CD4-positive, alpha-beta T cell treated with Interferon gamma for 1 hour (primary cell): ENCODE measurements at regions not wholly inside any gene's neighbourhood (a gene's known extent, or its start where the extent isn't known, plus 50 kb on each side); places are given as distances from the start of the nearest gene placed in this dataset.
"Not testable (repeated sequence)": the region's sequence is repeated elsewhere in the genome, so short reads cannot be mapped to it uniquely, and the experiment has no call there.

Source experiments
- DNase-seq: peaks from one replicate; pipeline ENCODE4 v3.0.0-alpha.2; 2020

DNA sequence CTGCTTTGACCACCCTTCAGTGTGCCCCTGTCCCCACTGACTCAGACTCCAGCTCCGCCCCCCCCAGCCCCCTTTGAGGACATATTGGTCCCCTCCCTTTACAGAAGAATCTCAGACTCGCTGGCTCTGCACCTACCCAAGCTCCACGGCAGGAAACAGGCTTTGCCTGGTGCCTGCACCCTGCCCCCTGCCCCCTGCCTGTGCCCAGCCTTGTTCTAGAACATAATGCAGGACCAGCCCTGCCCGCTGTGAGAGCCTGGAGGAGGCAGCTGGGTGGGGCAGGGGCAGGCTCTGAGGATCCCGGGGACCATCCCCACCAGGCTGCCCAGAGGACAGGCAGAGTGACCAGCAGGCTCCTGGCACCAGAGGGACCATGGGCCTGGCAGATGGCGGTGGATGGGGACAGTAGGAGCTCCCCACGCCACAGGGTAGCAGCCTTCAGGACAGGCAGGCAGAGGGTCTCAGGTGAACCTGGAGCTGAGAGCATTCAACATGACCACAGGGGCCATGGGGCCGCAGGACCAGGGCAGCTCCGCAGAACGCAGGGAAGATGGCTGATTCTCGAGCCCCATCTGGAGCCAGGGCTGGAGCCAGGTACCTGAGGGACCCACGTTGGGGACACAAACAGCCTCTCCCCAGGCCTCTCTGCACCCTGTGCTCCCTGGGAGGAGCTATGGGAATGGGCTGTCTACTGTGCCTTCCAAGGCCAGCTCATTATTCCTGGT, 165.0 kb upstream of the FOXD4L5 start:
- not testable (repeated sequence) for DNase-seq

DNA sequence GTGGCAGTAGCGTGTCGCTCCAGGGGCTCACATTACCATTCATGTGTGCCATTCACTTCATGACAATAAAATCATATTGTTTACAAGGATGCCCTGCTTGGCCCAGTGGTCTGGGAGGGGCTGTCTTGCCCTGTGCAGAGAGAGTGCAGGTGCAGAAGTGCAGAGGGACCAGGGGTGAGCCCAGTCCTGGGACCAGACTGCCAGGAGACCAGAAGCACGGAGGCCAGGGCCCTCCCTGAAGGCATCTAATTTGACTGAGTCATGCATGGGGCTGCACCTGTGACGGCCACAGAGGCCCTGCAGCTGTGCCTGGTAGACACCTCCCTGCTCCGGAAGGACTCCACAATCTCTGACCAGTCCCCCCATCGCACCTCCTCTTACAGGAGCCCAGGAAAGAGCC, 164.4 kb upstream of the FOXD4L5 start:
- no peak for DNase-seq

DNA sequence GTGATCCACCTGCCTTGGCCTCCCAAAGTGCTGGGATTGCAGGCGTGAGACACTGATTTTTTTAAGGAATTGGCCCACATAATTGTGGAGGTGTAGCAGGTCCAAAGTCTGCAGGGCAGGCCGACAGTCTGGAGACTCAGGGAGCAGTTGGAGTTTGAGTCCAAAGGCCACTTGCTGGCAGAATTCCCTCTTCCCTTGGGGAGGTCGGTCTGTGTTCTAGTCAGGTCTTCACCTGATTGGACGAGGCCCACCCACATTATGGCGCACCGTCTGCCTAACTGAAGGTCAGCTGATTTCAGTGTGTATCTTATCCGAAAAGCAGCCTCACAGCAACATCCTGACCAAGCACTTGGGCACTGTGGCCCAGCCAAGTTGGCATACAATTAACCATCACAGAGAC, 162.1 kb upstream of the FOXD4L5 start:
- not testable (repeated sequence) for DNase-seq

DNA sequence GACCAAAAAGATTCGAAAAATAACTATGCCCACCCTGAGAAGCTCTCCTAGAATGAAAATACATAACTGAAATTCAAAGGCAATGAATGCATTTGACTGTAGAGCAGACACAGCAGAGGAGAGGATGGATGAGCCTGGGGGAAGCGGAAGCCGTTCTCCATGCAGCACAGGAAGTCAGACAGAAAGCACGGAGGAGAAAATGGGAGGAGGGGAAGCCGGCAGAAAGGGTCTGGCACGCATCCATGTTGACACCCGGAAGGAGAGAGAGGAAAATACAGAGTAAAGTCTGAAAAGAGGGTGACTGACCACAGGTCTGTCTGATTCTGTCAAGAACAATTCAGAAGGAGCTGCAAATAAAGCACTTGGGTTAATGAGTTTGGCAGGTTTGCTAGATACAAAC, 161.0 kb upstream of the FOXD4L5 start:
- DNase-seq = not testable (repeated sequence)

DNA sequence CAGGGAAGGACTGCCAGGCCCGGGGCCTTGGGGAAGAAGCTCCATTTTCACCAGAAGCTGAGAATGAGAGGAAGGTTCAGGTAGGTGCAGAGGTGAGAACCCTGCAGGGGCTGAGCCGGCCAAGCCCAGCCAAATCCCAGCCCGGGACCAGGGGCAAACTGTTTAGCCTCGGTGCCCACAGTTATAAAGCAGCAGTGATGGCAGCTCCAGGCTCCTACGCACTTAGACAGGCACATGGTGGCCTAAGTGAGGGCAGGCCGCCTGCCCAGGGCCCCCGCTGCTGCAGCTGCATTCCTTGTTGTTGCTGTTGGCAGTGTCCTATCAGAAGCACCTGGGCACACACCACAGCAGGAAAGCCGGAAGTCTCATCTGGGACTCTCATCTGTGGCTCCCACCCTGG, 159.9 kb upstream of the FOXD4L5 start:
- no peak for DNase-seq

DNA sequence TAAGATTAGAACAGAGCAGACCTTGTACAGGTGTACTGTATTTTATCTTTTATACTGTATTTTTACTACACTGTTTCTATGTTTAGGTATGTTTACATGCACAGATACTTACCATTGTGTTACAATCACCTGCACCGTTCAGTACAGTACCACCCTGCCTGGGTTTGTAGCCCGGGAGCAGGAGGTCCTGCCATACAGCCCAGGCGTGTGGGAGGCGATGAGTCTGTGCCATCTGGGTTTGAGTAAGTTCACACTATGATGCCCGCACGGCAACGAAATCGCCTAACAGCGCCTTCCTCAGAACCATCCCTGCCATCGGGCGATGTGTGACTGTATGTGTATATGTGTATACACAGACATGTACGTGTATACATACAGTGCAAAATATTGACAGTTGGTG, 157.1 kb upstream of the FOXD4L5 start:
- DNase-seq = not testable (repeated sequence)

DNA sequence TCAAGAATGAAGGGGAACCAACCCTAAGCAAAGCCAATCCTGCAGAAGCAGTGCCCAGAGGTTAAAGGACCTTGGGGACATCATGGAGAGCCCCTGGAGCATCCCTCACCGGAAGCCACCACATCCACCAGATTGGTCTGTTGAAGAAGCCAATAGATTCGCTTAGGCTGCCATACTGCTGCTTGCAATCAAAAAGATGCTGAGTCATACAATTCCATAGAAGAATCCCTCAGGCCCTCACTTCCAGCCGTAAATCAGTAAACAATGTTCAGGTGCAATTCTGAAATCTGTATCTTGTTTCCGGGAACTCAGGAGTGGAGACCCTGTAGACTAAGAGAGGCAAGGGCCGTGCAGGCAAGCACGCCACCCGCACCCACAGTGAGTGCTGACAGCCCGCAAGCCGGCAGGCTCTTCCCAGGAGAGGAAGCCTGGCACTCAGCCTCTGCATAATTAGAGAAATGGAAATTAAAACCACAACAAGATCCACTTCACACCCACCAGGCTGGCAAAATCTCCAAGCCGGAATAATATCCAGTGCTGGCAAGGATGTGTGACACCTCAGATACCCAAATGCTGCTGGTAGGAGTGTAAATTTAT, 156.4 kb upstream of the FOXD4L5 start:
- DNase-seq = not testable (repeated sequence)

DNA sequence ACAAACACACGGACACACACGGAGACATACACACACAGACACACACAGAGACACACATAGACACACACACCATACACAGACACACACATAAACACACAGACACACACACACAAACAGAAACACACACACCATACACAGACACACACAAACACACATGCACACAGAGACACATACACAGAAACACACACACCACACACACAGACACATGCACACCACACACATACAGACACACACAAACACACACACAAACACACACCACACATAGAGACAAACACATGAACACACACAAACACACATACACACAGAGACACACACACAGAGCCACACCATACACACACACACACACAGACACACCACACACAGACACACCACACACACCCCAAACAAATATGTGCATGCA, 152.7 kb upstream of the FOXD4L5 start:
- no peak for DNase-seq

DNA sequence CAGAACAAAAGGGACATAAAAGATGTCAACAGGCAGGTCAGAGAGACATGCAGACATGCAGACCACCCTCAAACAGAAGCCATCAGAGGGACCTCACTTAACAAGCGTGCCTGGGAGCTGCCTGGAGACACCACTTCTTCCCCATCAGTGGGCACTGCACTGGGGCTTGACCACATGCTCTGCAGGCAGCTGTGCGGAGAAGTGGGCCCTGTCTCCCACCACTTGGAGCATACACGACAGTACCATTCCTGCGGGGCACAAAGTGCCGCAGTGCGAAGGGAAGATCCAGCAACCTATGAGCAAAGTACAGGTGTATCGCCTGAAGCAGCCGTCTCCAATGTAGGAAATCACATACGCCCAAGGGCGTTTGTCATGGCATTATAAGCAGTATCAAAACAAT, 150.5 kb upstream of the FOXD4L5 start:
- DNase-seq = no peak

DNA sequence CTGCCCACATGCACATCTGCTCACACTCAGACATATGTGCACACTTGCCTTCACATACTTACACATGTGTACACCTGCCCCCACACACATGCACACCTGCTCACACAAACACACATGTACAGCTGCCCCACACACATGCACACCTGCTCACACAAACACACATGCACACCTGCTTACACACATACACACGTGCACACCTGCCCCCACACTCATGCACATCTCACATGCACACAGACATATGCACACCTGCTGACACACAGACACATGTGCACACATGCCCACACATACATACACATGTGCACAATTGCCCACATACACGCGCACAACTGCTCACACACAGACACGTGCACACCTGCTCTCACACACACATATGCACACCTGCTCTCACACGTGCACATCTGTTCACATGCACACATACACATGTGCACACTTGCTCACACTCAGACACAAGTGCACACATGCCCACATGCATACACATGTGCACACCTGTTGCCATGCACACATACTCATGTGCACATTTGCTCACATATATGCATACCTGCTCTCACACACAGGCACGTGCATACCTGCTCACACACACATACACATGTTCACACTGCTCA, 147.8 kb upstream of the FOXD4L5 start:
- DNase-seq = no peak

DNA sequence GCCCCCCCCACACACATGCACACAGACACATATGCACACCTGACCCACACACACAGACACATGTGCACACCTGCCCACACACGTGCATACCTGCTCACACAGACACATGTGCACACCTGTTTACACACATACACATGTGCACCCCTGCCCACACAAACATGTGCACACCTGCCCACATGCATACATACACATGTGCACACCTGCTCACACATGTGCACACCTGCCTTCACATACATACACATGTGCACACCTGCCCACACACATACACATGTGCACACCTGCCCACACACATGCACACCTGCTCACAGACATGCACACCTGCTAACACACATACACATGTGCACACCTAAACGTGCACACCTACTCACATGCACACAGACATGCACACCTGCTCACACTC, 147.0 kb upstream of the FOXD4L5 start:
- DNase-seq = no peak

DNA sequence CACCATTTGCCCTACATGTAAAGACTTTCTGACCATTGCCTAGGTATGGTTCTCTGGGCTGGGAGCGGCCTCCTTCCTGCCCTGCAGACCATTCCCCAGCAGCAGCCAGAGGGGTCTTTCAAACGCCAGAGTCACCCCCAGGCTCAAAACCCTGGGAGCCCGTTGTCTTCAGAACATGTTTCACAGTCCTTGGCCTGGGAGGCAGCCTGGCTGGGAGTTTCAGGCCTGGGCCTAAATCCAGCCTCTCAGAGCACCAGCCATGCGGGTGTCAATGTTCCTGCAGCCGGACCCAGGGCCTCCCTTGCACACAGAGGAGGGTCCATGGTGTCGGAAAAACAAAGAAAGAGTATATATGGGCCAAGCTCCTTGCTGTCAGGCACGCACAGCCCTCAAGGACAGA, 145.2 kb upstream of the FOXD4L5 start:
- DNase-seq = no peak

DNA sequence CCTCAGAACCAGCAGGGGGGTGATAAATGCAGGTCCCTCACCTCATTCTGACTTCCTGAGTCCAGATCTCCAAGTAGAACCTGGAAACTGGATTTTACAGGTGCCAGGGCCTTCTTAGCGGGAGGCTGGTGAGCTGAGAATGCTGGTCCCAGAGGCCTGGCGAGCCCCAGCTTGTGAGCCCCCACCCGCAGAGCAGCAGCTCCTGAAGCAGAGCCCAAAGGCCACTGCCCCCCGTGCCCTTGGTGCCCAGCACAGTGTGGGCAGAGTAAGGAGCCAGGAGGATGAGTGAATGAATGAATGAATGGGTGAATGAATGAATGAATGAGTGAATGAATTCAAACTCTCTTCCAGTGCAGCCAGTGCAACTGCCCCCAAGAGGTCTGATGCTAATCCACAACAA, 142.4 kb upstream of the FOXD4L5 start:
- DNase-seq = not testable (repeated sequence)

DNA sequence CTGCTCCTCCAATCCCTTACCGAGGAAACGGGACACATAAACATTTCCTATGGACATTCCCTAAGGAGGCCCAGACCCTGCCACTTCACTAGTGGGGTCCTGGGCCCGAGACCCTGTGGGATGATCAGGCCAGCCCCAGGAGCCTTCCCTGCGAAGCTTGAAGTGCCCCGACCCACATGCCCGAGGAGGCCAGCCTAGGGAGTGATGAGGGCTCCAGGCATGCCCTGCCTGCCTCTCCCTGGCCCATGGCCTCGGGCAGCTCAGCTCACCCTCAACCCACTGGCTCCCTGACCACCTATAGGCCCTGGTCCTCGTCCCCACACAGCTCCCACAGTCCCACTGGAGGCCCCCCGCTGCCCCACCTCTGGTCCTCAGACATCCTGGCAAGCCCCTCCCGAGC, 141.8 kb upstream of the FOXD4L5 start:
- DNase-seq = not testable (repeated sequence)

DNA sequence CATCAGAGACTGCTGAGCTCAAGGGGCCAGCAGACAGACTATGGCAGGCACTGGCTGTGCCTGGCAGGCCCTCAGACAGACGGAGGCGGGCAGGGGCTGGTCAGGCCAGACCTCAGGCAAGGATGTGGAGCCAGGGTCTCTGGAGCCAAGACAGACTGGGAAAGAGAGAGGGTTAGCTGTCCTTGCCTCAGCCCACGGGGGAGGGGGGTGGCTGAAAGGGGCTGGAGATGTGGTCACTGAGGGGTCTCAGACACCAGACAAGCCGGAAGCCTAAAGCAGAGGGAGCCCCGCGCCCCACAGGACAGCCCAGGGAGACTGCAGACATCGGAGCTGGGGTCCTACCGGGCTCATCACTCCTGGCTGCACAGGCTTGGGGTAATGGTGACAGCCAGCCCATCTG, 141.2 kb upstream of the FOXD4L5 start:
- no peak for DNase-seq

DNA sequence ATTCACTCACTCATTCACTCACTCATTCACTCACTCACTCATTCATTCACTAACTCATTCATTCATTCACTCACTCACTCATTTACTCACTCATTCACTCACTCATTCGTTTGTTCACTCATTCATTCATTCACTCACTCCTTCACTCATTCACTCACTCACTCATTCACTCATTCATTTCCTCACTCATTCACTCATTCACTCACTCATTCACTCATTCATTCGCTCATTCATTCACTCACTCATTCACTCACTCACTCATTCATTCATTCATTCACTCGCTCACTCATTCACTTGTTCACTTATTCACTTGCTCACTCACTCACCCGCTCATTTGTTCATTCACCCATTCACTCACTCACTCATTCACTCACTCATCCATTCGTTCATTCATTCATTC, 140.2 kb upstream of the FOXD4L5 start:
- not testable (repeated sequence) for DNase-seq

DNA sequence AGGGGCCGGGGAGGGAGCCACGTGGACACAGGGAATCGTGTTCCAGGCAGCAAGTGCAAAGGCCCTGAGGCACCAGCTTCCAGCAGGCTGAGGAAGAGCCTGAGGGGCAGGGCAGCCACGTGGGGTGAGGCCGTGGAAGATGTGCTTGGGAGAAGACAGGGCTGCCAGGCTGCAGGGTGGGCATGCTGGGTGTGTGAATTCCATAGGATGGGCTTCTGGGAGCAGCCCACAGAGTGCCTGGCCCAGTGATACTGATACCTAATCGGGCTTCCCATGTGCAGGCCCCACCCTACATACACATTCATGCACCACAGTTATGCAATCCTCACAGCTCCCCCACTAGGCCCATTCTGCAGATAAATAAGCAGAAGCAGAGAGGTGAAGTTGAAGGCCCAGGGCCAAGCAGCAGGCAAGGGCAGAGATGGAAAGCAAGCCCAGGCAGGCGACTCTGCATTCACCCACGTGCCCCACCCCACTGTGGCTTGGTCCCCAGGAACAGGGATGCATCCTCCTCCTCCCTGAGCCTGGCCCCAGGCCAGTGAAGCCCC, 139.5 kb upstream of the FOXD4L5 start:
- not testable (repeated sequence) for DNase-seq

DNA sequence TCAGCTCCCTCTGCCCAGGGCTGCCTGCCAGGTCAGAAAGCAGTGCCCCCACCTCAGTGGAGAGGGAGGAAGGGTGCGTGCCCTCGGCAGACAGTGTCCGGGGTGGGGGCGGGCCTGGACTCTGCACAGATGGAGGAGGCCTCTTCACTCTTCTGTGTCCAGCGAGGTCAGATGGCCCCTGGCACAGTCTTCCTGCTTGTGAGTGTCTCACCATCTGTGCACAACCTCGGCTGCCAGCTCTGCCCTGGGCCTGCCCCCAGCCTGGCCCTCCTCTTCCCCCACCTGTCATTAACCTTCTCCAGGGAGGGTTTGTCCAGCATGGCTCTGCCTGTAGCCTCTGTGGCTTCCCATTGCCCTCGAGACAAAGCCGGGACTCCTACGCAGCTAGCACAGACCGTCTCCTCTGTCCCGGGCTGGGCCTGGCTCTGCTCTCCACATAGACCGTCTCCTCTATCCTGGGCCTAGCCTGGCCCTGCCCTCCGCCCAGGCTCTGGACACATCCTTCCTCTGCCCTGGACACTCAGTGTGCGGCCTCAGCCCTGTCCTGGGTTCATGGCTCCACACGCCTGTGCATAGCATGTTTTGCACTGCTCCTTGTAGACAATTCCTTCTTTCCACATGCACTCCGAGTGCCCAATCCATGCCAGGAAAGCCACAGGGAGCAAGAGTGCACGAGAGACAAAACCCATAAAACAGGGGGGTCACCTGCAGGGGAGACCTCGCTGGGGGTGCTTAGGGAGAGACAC, 138.9 kb upstream of the FOXD4L5 start:
- not testable (repeated sequence) for DNase-seq

DNA sequence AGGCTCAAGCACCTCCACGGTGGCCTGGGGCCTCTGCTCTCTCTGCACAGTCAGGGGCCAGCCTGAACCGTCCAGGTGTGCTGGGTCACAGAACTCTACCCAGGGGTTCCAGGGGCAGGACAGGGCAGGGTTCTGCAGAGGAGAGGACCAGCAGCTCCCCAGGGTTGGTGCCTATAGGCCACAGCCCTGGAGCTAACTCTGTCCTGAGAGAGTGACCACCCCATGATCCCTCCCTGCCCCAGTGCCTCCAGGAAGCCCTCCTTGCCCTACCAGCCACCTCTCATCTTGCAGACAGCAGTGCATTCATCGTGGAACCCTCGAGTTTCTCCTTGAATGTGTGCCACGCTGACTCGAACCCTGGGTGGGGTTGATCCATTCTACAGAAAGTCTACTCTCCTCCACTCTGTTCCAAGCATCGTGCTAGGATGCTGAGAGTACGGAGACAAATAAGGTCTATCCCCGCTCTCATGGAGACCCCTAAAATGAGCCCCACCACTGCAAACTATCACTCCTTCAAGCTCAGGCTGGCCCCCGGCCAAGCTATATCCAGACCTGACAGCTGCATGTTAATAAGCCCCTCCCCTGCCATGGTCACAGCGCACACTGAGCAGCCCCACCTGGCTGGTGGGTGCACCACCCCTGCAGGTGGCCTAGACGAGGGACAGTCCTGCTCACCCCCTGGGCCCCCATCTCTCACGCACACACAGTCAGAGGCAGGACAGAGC, 138.1 kb upstream of the FOXD4L5 start:
- DNase-seq = not testable (repeated sequence)

DNA sequence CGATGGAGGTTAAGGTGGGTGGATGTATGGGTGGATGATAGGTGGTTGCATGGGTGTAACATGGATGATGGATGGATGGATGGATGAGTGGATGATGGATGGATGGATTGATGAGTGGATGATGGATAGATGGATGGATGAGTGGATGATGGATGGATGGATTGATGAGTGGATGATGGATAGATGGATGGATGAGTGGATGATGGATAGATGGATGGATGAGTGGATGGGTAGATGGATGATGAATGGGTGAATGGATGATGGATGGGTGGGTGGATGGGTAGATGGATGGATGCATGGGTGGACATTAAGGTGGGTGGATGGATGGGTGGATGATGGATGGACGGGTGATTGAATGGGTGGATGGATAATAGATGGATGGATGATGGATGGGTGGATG, 136.5 kb upstream of the FOXD4L5 start:
- DNase-seq = not testable (repeated sequence)

DNA sequence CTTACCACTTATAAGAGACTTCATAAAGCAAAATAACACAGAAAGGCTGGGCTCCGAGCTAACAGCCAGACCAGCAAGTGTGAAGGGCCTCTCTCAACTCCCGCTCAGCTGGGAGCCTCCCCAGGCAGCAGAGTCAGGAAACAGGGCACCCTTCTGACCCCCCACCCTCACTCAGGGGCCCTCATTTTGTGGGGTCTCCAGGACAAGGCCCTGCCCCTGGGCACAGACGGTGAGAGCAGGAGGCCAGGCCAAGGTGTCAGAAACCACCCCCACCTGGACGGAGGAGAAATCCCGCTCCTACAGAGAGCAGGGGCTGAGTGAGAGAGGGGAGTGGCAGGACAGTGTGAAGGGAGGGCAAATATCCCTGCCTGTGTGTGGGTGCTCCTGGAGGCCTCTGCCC, 135.8 kb upstream of the FOXD4L5 start:
- DNase-seq = no peak

DNA sequence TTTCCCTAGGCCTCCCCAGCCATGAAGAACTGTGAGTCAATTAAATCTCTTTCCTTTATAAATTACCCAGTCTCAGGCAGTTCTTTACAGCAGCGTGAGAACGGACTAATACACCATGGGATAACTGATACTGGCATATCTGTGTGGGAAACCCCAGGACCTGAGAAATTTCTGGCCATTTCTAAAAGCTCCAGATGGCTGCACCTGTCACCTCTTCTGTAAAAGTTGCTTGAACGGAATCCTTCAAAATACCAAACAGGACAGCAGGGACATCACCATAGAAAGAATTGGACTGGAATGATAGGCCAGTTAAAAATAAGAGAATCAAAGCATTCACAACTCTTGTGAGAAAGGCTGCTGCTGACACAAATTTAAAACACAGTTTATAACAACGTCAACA, 134.0 kb upstream of the FOXD4L5 start:
- DNase-seq = not testable (repeated sequence)

DNA sequence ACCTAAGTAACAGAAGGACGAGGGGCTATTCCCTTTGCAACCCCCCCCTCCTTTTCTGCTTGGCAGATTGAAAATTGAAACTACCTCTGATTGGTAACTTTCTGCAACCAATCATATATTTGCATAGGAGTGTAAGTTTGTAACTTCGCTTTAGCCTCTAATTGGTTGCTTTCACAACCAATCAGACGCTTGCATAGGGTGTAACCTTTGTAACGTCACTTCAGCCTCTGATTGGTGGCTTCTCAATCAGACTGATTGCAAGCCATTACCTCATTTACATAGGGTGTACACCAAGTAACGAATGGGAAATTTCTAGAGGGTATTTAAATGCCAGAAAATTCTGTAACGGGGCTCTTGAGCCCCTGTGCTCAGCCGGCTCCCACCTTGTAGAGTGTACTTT, 131.9 kb upstream of the FOXD4L5 start:
- DNase-seq = not testable (repeated sequence)
